GM12878 (cell line): ENCODE measurements at regions not wholly inside any gene's neighbourhood (a gene's known extent, or its start where the extent isn't known, plus 50 kb on each side); places are given as distances from the start of the nearest gene placed in this dataset.

ENCODE experiments used
- ATAC-seq: fragments of 200-7000 bp; cut with Tn5 transposase; 3 replicates; pipeline ENCODE4 v1.9.1; 2020; ENCODE audit warnings: mild to moderate bottlenecking, moderate library complexity
- BruUV-seq: library from RNA; stranded (reverse); fragments of 400-500 nt; replicated peaks from 2 replicates; lab custom pipeline; 2021; lab: Mats Ljungman, UMichigan
- CTCF ChIA-PET: fragments of 300-600 bp; sonication (Branson Sonifier 250); formaldehyde crosslinking; extraction: SDS; loops from one replicate; lab custom pipeline; 2021; ENCODE audit warnings: inconsistent platforms; lab: Yijun Ruan, JAX
- POLR2A ChIA-PET: fragments of 350-600 bp; formaldehyde crosslinking; extraction: SDS; loops from one replicate; lab custom pipeline; 2021; ENCODE audit warnings: inconsistent platforms; lab: Charles Lee
- RAD21 ChIA-PET: fragments of 300-600 bp; sonication (Branson Sonifier 250); formaldehyde crosslinking; loops from one replicate; lab custom pipeline; 2023; ENCODE audit warnings: antibody characterized with exemption; ENCODE audit not compliant: unreplicated experiment; lab: Charles Lee
- SMC1A ChIA-PET: fragments of 300-600 bp; sonication (Branson Sonifier 250); formaldehyde crosslinking; loops from one replicate; lab custom pipeline; 2023; ENCODE audit not compliant: unreplicated experiment, uncharacterized antibody; lab: Charles Lee
- DNase-seq: peaks from one replicate; pipeline ENCODE4 v3.0.0-alpha.2; 2011; ENCODE audit warnings: low read depth, low spot score
- FAIRE-seq: peaks from 3 replicates; lab custom pipeline; 2011; peaks lifted over from hg19 to GRCh38; lab: Jason Lieb, UNC
- H2AFZ ChIP-seq: 2 replicates; pipeline ENCODE4 v1.6.0; 2011; ENCODE audit warnings: low read depth, low read length, control low read depth; ENCODE audit not compliant: control insufficient read depth
- H3K27ac ChIP-seq: 2 replicates; pipeline ENCODE4 v1.5.1; 2011; ENCODE audit warnings: control low read depth; ENCODE audit not compliant: control insufficient read depth, insufficient read depth
- H3K27me3 ChIP-seq, 2 experiments: replicated peaks in 1 of 2; 2 replicates each; pipeline versions ENCODE4 v1.6.0 to v1.6.1; 2011; ENCODE audit warnings: low read length in 1 of 2; ENCODE audit not compliant: control insufficient read depth in 2 of 2, insufficient read depth in 2 of 2
- H3K36me3 ChIP-seq, 2 experiments: 2 replicates each; pipeline ENCODE4 v1.5.1; 2011; ENCODE audit warnings: low read length in 1 of 2; ENCODE audit not compliant: control insufficient read depth in 2 of 2, insufficient read depth in 2 of 2
- H3K4me1 ChIP-seq: 2 replicates; pipeline ENCODE4 v1.6.1; 2011; ENCODE audit warnings: mild to moderate bottlenecking, low read length, moderate library complexity, mixed read lengths; ENCODE audit not compliant: control insufficient read depth, insufficient read depth
- H3K4me2 ChIP-seq: 2 replicates; pipeline ENCODE4 v1.6.0; 2011; ENCODE audit warnings: control low read depth; ENCODE audit not compliant: control insufficient read depth, insufficient read depth
- H3K4me3 ChIP-seq: fragments of 200-600 bp; sonication (generic); 2 replicates; pipeline ENCODE4 v1.5.1; 2016
- H3K79me2 ChIP-seq: 2 replicates; pipeline ENCODE4 v1.6.0; 2011; ENCODE audit warnings: low read length; ENCODE audit not compliant: control insufficient read depth, insufficient read depth
- H3K9ac ChIP-seq: 2 replicates; pipeline ENCODE4 v1.8.0; 2011; ENCODE audit warnings: low read length, control low read depth, mixed read lengths; ENCODE audit not compliant: control insufficient read depth, insufficient read depth
- H3K9me3 ChIP-seq: replicated peaks from 3 replicates; pipeline ENCODE4 v1.5.1; 2011; ENCODE audit warnings: mild to moderate bottlenecking, low read length; ENCODE audit not compliant: control insufficient read depth, insufficient read depth
- H4K20me1 ChIP-seq: 2 replicates; pipeline ENCODE4 v1.6.0; 2011; ENCODE audit not compliant: control insufficient read depth, insufficient read depth
- ASH2L ChIP-seq: fragments of 300-600, 200-600 bp; sonication (generic); IDR thresholded peaks from 2 replicates; pipeline ENCODE4 v1.6.1; 2017; ENCODE audit warnings: low read depth, mild to moderate bottlenecking, borderline replicate concordance
- ATF3 ChIP-seq: IDR thresholded peaks from 2 replicates; pipeline ENCODE4 v1.6.1; 2011; ENCODE audit warnings: low read depth, mild to moderate bottlenecking, low read length, moderate library complexity, borderline replicate concordance; ENCODE audit errors: extremely low read depth
- CTCF ChIP-seq, 3 experiments: IDR thresholded peaks in 2 of 3; conservative IDR thresholded peaks in 1 of 3; 2 replicates each; pipeline ENCODE4 v1.5.1; 2011; ENCODE audit warnings: low read depth in 3 of 3, low read length in 3 of 3, mild to moderate bottlenecking in 3 of 3, control low read depth in 2 of 3, moderate library complexity in 2 of 3, inconsistent platforms in 1 of 3, mixed read lengths in 1 of 3; ENCODE audit not compliant: control insufficient read depth in 2 of 3, insufficient read depth in 1 of 3; ENCODE audit errors: extremely low read depth in 1 of 3
- E2F4 ChIP-seq: IDR thresholded peaks from 2 replicates; pipeline ENCODE4 v1.6.1; 2012; ENCODE audit warnings: low read depth, low read length, improper control_type of control experiment
- GATAD2B ChIP-seq: fragments of 450-650 bp; conservative IDR thresholded peaks from 2 replicates; pipeline ENCODE4 v1.6.1; 2017; ENCODE audit warnings: low read depth, mild to moderate bottlenecking, moderate library complexity
- JUND ChIP-seq: IDR thresholded peaks from 2 replicates; pipeline ENCODE4 v1.6.1; 2012; ENCODE audit warnings: low read depth, mild to moderate bottlenecking, low read length, improper control_type of control experiment, moderate library complexity
- LARP7 ChIP-seq: fragments of 450-650 bp; IDR thresholded peaks from 2 replicates; pipeline ENCODE4 v1.6.1; 2017; ENCODE audit warnings: mild to moderate bottlenecking
- MAX ChIP-seq: IDR thresholded peaks from 2 replicates; pipeline ENCODE4 v1.6.1; 2012; ENCODE audit warnings: low read depth, low read length, improper control_type of control experiment
- NFYA ChIP-seq: IDR thresholded peaks from 2 replicates; pipeline ENCODE4 v1.6.1; 2011; ENCODE audit warnings: low read depth, mild to moderate bottlenecking, low read length, improper control_type of control experiment, borderline replicate concordance
- SMARCA5 ChIP-seq: fragments of 450-650 bp; IDR thresholded peaks from 2 replicates; pipeline ENCODE4 v1.6.1; 2017; ENCODE audit warnings: mild to moderate bottlenecking
- TBL1XR1 ChIP-seq: IDR thresholded peaks from 2 replicates; pipeline ENCODE4 v1.6.1; 2012; ENCODE audit warnings: low read depth, low read length, improper control_type of control experiment
- ZNF274 ChIP-seq: IDR thresholded peaks from one replicate; pipeline ENCODE4 v1.8.0; 2011; ENCODE audit not compliant: insufficient read length, insufficient read depth
- ZNF592 ChIP-seq: fragments of 450-650 bp; IDR thresholded peaks from 2 replicates; pipeline ENCODE4 v1.6.1; 2017; ENCODE audit warnings: mild to moderate bottlenecking, moderate library complexity
- WGBS: methylation state at CpG from one replicate; pipeline ENCODE4 v1.1.6; 2016; ENCODE audit warnings: low lambda C conversion rate; ENCODE audit not compliant: insufficient replicate concordance, insufficient coverage; ENCODE audit errors: missing lambda C conversion rate; 5-methylcytosine and 5-hydroxymethylcytosine counted together
- in situ Hi-C: fragments of 300-500 bp; cut with MboI; formaldehyde crosslinking; loops from 9 replicates; pipeline ENCODE4 v1.14.3; 2018; ENCODE audit warnings: mixed read lengths
- intact Hi-C: fragments of 100-400 bp; cut with micrococcal nuclease; formaldehyde crosslinking; loops from one replicate; pipeline ENCODE4 v1.14.2; 2022; ENCODE audit not compliant: unreplicated experiment

GRCh38 chr2:65553504-65554074 lies 121.2 kb upstream of the SPRED2 start:
- ChIA-PET POLR2A (no interaction called here), SMC1A (interaction anchor here (0.9 to 2.3 kb wide), 7 partner anchors 257 to 489 kb away, joined by 3 to 10 read pairs (median 3); no protein-coding TSS in a partner anchor), RAD21 (interaction anchor here (0.8 to 2.1 kb wide), 4 partner anchors 17 to 179 kb away, joined by 3 to 6 read pairs (median 3); no protein-coding TSS in a partner anchor), CTCF (interaction anchor here (0.9 to 1.5 kb wide), 7 partner anchors 14 to 488 kb away, joined by 3 to 7 read pairs (median 4); no protein-coding TSS in a partner anchor)
- peaks cover 14% of the 10 kb centered on the region for H3K4me1 ChIP-seq
- DNase-seq = no peak
- no peak for FAIRE-seq
- no peak overlapping the region for H3K4me3 ChIP-seq
- no peak overlapping the region for H2AFZ ChIP-seq
- H3K27me3 ChIP-seq = no peaks in the 10 kb centered on the region; a peak in 2 of 4 replicates
- no peaks in the 10 kb centered on the region for H3K36me3 ChIP-seq
- no peak for ATAC-seq
- no peaks in the 10 kb centered on the region for H3K9me3 ChIP-seq
- H4K20me1 ChIP-seq = no peaks in the 10 kb centered on the region
- intact Hi-C loops (loop anchor here (1.0 to 5.0 kb wide), 4 partner anchors 117 to 491 kb away; no protein-coding TSS in a partner anchor), in situ Hi-C loops (loop anchor here (25.0 kb wide), 1 partner anchor 641 kb away; no protein-coding TSS in a partner anchor)
- H3K4me2 ChIP-seq = no peak overlapping the region
- no TSS peak for BruUV-seq
- H3K9ac ChIP-seq = no peak overlapping the region
- no peaks in the 10 kb centered on the region for H3K79me2 ChIP-seq
- H3K27ac ChIP-seq = no peak overlapping the region
- WGBS = 69% methylated on average over 10 of the region's 10 CpGs
- TF ChIP-seq JUND (no peak), SMARCA5 (no peak), ZNF274 (no peak), TBL1XR1 (no peak), LARP7 (no peak), ZNF592 (no peak), ATF3 (no peak), CTCF (IDR thresholded peaks at IDR 0.05 in 2 of 3, conservative IDR thresholded peaks at IDR 0.05 in 1 of 3; ENCODE audit: control insufficient read depth in 2 of 3, extremely low read depth in 1 of 3, insufficient read depth in 1 of 3, low read depth in 3 of 3, low read length in 3 of 3) (no peak), GATAD2B (no peak), MAX (no peak), E2F4 (no peak), ASH2L (no peak), NFYA (no peak)
